ENCODE measurements at regions not wholly inside any gene's neighbourhood (a gene's known extent, or its start where the extent isn't known, plus 50 kb on each side); places are given as distances from the start of the nearest gene placed in this dataset.

GRCh38 chr2:155983845-155984244, 348.7 kb downstream of the NR4A2 start:
- TF ChIP-seq POLR2A (IDR thresholded peaks at IDR 0.05) = no peak
- no peak for TF ChIP-seq CTCF (IDR thresholded peaks at IDR 0.05)
- TF ChIP-seq POLR2AphosphoS5 (IDR thresholded peaks at IDR 0.05; ENCODE audit: insufficient read depth in 1 of 2, low read depth in 1 of 2) = no peak
